BE2C (cell line): ENCODE measurements at regions not wholly inside any gene's neighbourhood (a gene's known extent, or its start where the extent isn't known, plus 50 kb on each side); places are given as distances from the start of the nearest gene placed in this dataset.

Experiments used
- DNase-seq: peaks from one replicate; pipeline ENCODE4 v3.0.0-alpha.2; 2020
- H3K27me3 ChIP-seq: fragments of 250-450 bp; sonication (Bioruptor Pico); 2 replicates; pipeline ENCODE4 v1.5.1; 2020; ENCODE audit warnings: mild to moderate bottlenecking
- H3K36me3 ChIP-seq: fragments of 250-450 bp; sonication (Bioruptor Pico); 2 replicates; pipeline ENCODE4 v1.5.1; 2020; ENCODE audit warnings: mild to moderate bottlenecking
- H3K4me1 ChIP-seq: fragments of 250-450 bp; sonication (Bioruptor Pico); 2 replicates; pipeline ENCODE4 v1.5.1; 2020
- H3K4me3 ChIP-seq: 2 replicates; pipeline ENCODE4 v1.5.1; 2011; ENCODE audit warnings: low read depth, low read length
- H3K9me3 ChIP-seq: fragments of 250-450 bp; sonication (Bioruptor Pico); 2 replicates; pipeline ENCODE4 v1.5.1; 2020
- TF ChIP-seq, protein P1 (sequence below): IDR thresholded peaks from 2 replicates; pipeline ENCODE4 v1.5.1; 2012; ENCODE audit warnings: mild to moderate bottlenecking, low read depth, low read length

DNA sequence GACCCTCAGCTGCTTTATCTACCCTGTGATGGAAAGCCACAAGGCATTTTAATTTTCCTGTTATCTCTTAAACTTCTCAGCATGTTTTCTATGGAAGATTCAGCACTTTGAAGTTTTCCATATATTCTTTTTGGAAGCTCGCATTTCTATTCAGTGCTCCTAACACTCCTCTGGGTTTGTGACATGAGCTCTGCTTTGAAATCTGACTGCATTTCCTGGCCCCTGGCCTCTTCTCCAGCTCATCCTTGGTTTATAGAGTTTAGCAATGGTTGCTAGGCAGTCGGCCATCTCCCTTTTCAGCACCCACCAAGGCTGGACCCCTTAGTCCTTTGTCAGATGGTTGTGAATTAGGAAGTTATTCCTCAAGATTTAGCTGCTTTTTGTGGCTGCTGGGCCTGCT lies 150.6 kb downstream of the KCNA5 start:
- TF ChIP-seq, protein P1, sequence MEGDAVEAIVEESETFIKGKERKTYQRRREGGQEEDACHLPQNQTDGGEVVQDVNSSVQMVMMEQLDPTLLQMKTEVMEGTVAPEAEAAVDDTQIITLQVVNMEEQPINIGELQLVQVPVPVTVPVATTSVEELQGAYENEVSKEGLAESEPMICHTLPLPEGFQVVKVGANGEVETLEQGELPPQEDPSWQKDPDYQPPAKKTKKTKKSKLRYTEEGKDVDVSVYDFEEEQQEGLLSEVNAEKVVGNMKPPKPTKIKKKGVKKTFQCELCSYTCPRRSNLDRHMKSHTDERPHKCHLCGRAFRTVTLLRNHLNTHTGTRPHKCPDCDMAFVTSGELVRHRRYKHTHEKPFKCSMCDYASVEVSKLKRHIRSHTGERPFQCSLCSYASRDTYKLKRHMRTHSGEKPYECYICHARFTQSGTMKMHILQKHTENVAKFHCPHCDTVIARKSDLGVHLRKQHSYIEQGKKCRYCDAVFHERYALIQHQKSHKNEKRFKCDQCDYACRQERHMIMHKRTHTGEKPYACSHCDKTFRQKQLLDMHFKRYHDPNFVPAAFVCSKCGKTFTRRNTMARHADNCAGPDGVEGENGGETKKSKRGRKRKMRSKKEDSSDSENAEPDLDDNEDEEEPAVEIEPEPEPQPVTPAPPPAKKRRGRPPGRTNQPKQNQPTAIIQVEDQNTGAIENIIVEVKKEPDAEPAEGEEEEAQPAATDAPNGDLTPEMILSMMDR = no peak
- no peaks in the 10 kb centered on the region for H3K4me1 ChIP-seq
- H3K9me3 ChIP-seq = no peaks in the 10 kb centered on the region
- no peak overlapping the region for H3K4me3 ChIP-seq
- H3K27me3 ChIP-seq = no peaks in the 10 kb centered on the region
- H3K36me3 ChIP-seq = no peaks in the 10 kb centered on the region
- DNase-seq = no peak

GRCh38 chr12:5195244-5195643 lies 151.6 kb downstream of the KCNA5 start:
- H3K4me3 ChIP-seq = no peak overlapping the region
- no peaks in the 10 kb centered on the region for H3K4me1 ChIP-seq
- H3K36me3 ChIP-seq = no peaks in the 10 kb centered on the region
- H3K9me3 ChIP-seq = no peaks in the 10 kb centered on the region
- DNase-seq = no peak
- TF ChIP-seq, protein P1 = no peak
- H3K27me3 ChIP-seq = no peaks in the 10 kb centered on the region

GRCh38 chr12:5195691-5196090 lies 152.0 kb downstream of the KCNA5 start:
- no peaks in the 10 kb centered on the region for H3K4me1 ChIP-seq
- DNase-seq = no peak
- H3K9me3 ChIP-seq = no peaks in the 10 kb centered on the region
- H3K4me3 ChIP-seq = no peak overlapping the region
- no peaks in the 10 kb centered on the region for H3K27me3 ChIP-seq
- no peaks in the 10 kb centered on the region for H3K36me3 ChIP-seq
- TF ChIP-seq, protein P1 = no peak

DNA sequence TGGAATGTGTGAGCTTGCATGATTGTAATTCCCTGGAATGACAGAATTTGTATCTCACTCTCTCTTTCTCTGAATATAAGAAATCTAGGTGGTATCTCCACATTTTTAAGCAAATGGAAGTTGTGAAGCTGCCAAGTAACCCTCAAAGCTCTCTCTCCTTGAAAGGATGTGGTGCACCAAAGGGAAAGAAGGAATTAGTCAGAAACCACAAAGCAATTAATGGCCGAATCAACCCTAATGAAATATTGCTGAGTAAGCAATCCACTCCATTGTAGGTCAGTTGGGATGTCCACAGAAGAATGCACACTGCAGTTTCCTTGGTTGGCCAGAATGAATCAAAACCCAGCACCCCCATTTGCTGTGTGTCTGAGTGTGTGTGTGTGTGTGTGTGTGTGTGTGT lies 153.5 kb downstream of the KCNA5 start:
- Histone ChIP-seq H3K4me1 (no peaks in the 10 kb centered on the region), H3K27me3 (no peaks in the 10 kb centered on the region), H3K9me3 (no peaks in the 10 kb centered on the region), H3K4me3 (no peak overlapping the region), H3K36me3 (no peaks in the 10 kb centered on the region)
- DNase-seq = no peak
- TF ChIP-seq, protein P1 = no peak

GRCh38 chr12:5197656-5198055 lies 154.0 kb downstream of the KCNA5 start:
- TF ChIP-seq, protein P1 = no peak
- Histone ChIP-seq H3K27me3 (no peaks in the 10 kb centered on the region), H3K9me3 (no peaks in the 10 kb centered on the region), H3K4me3 (no peak overlapping the region), H3K4me1 (no peaks in the 10 kb centered on the region), H3K36me3 (no peaks in the 10 kb centered on the region)
- DNase-seq = no peak

DNA sequence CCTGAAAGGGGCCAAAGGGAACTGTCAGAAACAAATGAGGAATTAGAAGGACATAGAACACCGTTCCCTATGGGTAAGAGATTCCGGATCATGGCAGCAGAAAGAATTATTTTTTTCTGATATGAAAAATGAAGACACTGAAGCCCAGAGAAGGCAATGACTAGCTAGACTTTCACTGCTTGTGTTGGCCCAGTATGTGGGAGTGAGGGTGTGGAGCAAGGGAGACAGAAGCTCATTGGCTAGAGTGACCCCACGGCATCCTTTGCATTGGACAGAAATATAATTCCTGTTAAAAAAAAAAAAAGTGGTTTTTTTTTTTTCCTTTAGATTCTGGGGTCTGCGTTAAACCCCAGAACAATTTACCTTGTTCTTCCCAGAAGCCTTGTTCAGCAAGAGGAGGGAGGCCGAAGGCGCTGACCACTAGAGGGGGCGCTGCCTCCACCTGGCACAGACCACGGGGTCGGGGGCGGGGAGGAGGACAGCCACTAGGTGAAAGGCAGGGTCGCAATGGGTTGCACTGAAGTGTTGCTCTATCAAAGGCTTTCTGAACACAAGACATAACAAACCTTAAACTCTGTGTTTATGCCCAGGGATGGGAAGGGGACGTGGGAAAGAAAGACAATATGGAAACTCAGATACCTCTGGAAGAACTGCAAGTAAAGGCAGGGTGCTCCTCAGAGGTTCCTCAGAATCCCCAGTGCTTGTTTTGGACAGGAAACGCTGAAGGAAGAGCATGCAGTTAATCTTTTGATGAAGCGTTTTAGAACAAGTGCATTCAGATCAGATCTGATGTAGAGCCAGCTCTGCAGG lies 156.8 kb downstream of the KCNA5 start:
- H3K36me3 ChIP-seq = no peaks in the 10 kb centered on the region
- no peaks in the 10 kb centered on the region for H3K9me3 ChIP-seq
- H3K27me3 ChIP-seq = no peaks in the 10 kb centered on the region
- DNase-seq = peak; percentile 82
- TF ChIP-seq, protein P1 = peak; percentile 88
- H3K4me3 ChIP-seq = no peak overlapping the region
- H3K4me1 ChIP-seq = no peaks in the 10 kb centered on the region
